ENCODE measurements at regions not wholly inside any gene's neighbourhood (a gene's known extent, or its start where the extent isn't known, plus 50 kb on each side); places are given as distances from the start of the nearest gene placed in this dataset.

DNA sequence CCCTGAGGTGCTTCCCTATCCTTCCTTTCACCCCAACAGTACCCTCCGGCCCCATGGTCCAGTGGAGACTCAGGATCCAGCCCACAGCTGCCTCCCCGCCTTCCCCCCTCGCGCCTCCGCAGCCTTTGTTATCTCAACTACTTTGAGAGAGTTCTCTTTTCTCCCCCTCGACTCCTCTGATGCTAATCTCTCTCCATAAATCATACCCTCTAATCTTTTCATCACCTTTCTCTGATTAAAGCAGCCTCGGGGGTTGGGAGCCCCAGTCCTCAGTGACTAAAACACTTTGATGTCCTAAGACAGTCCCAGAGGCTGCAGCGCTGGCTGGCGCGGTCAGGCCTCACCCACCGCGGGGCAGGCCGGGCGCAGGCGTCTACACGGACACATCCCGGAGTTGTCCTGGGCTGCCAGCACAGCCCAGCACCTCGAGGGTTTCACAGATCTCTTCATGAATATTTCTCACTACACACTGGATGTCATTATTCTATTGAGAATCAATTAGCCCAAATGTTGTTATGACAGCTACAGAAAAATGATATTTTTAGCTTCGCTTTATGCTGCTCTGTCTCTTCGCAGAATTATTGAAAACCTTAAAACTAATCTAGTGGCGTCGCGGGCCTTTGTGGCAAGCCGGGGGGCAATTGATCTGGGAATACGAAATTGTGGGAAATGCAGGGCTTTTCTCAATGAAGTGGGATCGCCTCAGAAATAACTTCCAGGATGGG, 289.5 kb downstream of the RRAGC start:
- peaks cover 92% of the 10 kb centered on the region for H3K27me3 Mint-ChIP-seq (ENCODE audit: unreplicated experiment)
- no peaks in the 10 kb centered on the region for H3K36me3 Mint-ChIP-seq (ENCODE audit: insufficient read depth, unreplicated experiment)
- H3K4me3 Mint-ChIP-seq (ENCODE audit: low read depth, unreplicated experiment) = no peak overlapping the region
- no peak overlapping the region for H3K27ac Mint-ChIP-seq (ENCODE audit: unreplicated experiment)
- CTCF ChIA-PET = interaction anchor here (0.6 kb wide), 1 partner anchor 298 kb away, joined by 6 read pairs; no protein-coding TSS in a partner anchor
- intact Hi-C loops (cut with micrococcal nuclease; ENCODE audit: unreplicated experiment) = no loop called here
- TF ChIP-seq, protein P1, sequence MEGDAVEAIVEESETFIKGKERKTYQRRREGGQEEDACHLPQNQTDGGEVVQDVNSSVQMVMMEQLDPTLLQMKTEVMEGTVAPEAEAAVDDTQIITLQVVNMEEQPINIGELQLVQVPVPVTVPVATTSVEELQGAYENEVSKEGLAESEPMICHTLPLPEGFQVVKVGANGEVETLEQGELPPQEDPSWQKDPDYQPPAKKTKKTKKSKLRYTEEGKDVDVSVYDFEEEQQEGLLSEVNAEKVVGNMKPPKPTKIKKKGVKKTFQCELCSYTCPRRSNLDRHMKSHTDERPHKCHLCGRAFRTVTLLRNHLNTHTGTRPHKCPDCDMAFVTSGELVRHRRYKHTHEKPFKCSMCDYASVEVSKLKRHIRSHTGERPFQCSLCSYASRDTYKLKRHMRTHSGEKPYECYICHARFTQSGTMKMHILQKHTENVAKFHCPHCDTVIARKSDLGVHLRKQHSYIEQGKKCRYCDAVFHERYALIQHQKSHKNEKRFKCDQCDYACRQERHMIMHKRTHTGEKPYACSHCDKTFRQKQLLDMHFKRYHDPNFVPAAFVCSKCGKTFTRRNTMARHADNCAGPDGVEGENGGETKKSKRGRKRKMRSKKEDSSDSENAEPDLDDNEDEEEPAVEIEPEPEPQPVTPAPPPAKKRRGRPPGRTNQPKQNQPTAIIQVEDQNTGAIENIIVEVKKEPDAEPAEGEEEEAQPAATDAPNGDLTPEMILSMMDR (IDR thresholded peaks at IDR 0.05; ENCODE audit: unreplicated experiment) = no peak
- no peak for DNase-seq
- H3K4me1 Mint-ChIP-seq (ENCODE audit: low read depth, unreplicated experiment) = no peaks in the 10 kb centered on the region
- no peaks in the 10 kb centered on the region for H3K9me3 Mint-ChIP-seq (ENCODE audit: low read depth, unreplicated experiment)
- BruUV-seq (replicated peaks) = no TSS peak

DNA sequence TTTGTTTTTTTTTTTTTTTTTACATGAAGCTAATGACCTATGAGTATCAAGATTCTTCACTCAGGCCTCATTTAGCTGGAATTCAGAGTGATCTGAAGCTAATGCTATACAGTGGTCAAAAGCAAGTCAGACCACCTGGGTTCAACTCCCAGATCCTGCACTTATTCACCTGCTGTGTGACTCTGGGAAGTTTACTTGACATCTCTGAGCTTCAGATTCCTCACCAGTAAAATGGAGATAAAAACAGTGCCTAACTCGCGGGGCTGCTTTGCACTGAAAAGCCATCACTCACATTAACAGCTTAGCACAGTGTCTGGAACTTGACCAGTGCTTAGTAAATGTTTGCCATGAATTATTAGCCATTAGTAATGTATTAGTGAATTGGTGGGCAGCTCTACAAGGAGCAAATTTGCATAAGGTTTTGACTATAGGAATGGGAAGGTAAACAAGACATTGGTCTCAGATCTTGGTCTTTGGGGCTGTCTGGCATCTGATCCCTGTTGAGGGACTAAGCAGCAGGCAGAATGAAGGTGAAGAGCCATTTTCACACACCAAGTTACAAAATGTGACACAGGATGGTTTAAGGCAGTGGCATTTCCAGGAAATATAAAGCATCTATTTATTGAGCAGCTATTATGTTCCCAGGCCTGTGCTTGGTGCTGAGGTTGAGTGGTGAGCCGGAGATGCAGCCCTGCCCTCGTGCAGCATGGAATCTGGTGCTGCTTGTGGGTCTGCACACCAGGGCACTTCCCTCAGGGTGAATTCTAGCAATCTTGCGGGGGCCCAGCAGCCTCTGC, 291.3 kb downstream of the RRAGC start:
- Mint-ChIP-seq H3K27ac (ENCODE audit: unreplicated experiment) (no peak overlapping the region), H3K9me3 (ENCODE audit: low read depth, unreplicated experiment) (no peaks in the 10 kb centered on the region), H3K4me3 (ENCODE audit: low read depth, unreplicated experiment) (no peak overlapping the region), H3K4me1 (ENCODE audit: low read depth, unreplicated experiment) (no peaks in the 10 kb centered on the region), H3K27me3 (ENCODE audit: unreplicated experiment) (peaks cover 92% of the 10 kb centered on the region), H3K36me3 (ENCODE audit: insufficient read depth, unreplicated experiment) (no peaks in the 10 kb centered on the region)
- TF ChIP-seq, protein P1 (IDR thresholded peaks at IDR 0.05; ENCODE audit: unreplicated experiment) = no peak
- intact Hi-C loops (cut with micrococcal nuclease; ENCODE audit: unreplicated experiment) = no loop called here
- no TSS peak for BruUV-seq (replicated peaks)
- CTCF ChIA-PET = interaction anchor here (0.6 to 0.8 kb wide), 4 partner anchors 29 to 163 kb away, joined by 3 to 4 read pairs (median 3); no protein-coding TSS in a partner anchor
- no peak for DNase-seq

DNA sequence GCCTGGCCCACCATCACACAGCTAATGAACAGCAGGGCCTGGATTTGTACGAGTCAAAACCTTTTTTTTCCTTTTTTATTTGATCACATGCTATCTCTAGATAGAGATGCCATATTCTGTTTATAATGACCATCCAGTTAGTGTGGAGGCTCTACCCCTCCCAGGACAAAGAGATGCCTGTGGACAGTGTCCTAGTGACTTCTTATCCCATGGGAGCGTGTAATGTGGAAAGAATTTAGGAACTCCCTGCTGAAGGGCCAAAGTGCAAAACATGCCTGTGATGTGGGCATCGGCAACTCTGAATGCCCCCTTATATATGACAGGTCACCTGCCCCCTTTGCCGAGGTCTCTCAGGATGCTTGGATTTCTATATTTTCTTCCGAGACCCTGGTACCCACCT, 292.2 kb downstream of the RRAGC start:
- Mint-ChIP-seq H3K27me3 (ENCODE audit: unreplicated experiment) (peaks cover 95% of the 10 kb centered on the region), H3K4me3 (ENCODE audit: low read depth, unreplicated experiment) (no peak overlapping the region), H3K9me3 (ENCODE audit: low read depth, unreplicated experiment) (no peaks in the 10 kb centered on the region), H3K27ac (ENCODE audit: unreplicated experiment) (no peak overlapping the region), H3K36me3 (ENCODE audit: insufficient read depth, unreplicated experiment) (no peaks in the 10 kb centered on the region), H3K4me1 (ENCODE audit: low read depth, unreplicated experiment) (no peaks in the 10 kb centered on the region)
- BruUV-seq (replicated peaks) = no TSS peak
- CTCF ChIA-PET = interaction anchor here (0.6 to 0.8 kb wide), 2 partner anchors 28 to 153 kb away, joined by 3 read pairs; no protein-coding TSS in a partner anchor
- intact Hi-C loops (cut with micrococcal nuclease; ENCODE audit: unreplicated experiment) = no loop called here
- DNase-seq = no peak
- TF ChIP-seq, protein P1 (IDR thresholded peaks at IDR 0.05; ENCODE audit: unreplicated experiment) = no peak

DNA sequence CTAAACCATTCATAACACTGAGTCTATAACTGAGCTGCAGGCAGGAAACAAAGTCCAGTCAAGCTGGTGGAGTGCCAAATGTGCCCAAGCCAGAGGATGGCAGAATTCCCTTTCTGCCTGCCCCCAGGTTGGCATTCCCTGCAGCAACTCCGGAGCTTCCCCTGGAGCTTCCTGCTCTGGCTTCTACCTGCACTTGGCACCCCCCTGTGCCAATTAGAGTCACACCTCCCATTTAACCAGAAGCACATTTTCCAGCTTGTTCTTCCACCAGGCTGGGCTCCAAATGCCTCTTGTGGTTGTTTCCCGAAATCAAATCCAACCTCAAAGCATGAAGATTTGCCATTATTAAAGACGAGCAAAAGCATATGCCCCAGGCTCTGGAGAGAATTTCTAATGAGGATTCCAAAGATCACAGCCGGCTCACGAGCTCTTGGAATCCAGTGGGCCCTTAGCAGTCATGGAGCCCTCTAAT, 294.5 kb downstream of the RRAGC start:
- TF ChIP-seq, protein P1 (IDR thresholded peaks at IDR 0.05; ENCODE audit: unreplicated experiment) = no peak
- no peak for DNase-seq
- Mint-ChIP-seq H3K9me3 (ENCODE audit: low read depth, unreplicated experiment) (no peaks in the 10 kb centered on the region), H3K36me3 (ENCODE audit: insufficient read depth, unreplicated experiment) (no peaks in the 10 kb centered on the region), H3K4me3 (ENCODE audit: low read depth, unreplicated experiment) (no peak overlapping the region), H3K27me3 (ENCODE audit: unreplicated experiment) (peaks cover 95% of the 10 kb centered on the region), H3K4me1 (ENCODE audit: low read depth, unreplicated experiment) (no peaks in the 10 kb centered on the region), H3K27ac (ENCODE audit: unreplicated experiment) (no peak overlapping the region)
- CTCF ChIA-PET = interaction anchor here (0.5 to 0.8 kb wide), 2 partner anchors 10 to 198 kb away, joined by 3 to 5 read pairs; no protein-coding TSS in a partner anchor
- BruUV-seq (replicated peaks) = no TSS peak
- intact Hi-C loops (cut with micrococcal nuclease; ENCODE audit: unreplicated experiment) = no loop called here

Measured in Calu3 (cell line).